OCI-LY7 (cell line): ENCODE measurements at regions not wholly inside any gene's neighbourhood (a gene's known extent, or its start where the extent isn't known, plus 50 kb on each side); places are given as distances from the start of the nearest gene placed in this dataset.

Experiments used
- BruUV-seq: library from RNA; stranded (reverse); fragments of 400-500 nt; replicated peaks from 2 replicates; lab custom pipeline; 2021; lab: Mats Ljungman, UMichigan
- CTCF ChIA-PET: fragments of 300-600 bp; sonication (Branson Sonifier 250); formaldehyde crosslinking; loops from one replicate; lab custom pipeline; 2022; ENCODE audit warnings: antibody characterized with exemption; ENCODE audit not compliant: unreplicated experiment; lab: Charles Lee
- POLR2A ChIA-PET: fragments of 300-600 bp; sonication (Branson Sonifier 250); formaldehyde crosslinking; loops from one replicate; lab custom pipeline; 2022; ENCODE audit warnings: antibody characterized with exemption; lab: Charles Lee
- DNase-seq: peaks from one replicate; pipeline ENCODE4 v3.0.0-alpha.2; 2015; ENCODE audit warnings: low spot score
- H2AFZ ChIP-seq: fragments of 200-600 bp; sonication (generic), shearing (Covaris generic); 2 replicates; pipeline ENCODE4 v1.6.1; 2014; ENCODE audit warnings: mild to moderate bottlenecking, antibody characterized with exemption, low read length, moderate library complexity
- H3K27ac ChIP-seq: fragments of 200-600 bp; sonication (generic); 2 replicates; pipeline ENCODE4 v1.5.1; 2014; ENCODE audit warnings: mixed run types, low read depth, mild to moderate bottlenecking, moderate library complexity, low read length, inconsistent platforms; ENCODE audit not compliant: poor library complexity, severe bottlenecking
- H3K36me3 ChIP-seq: fragments of 200-600 bp; sonication (generic); 2 replicates; pipeline ENCODE4 v1.6.1; 2014; ENCODE audit warnings: mild to moderate bottlenecking, antibody characterized with exemption, low read length, moderate library complexity, mixed read lengths; ENCODE audit not compliant: insufficient read depth
- H3K4me1 ChIP-seq: fragments of 200-600 bp; sonication (generic); 2 replicates; pipeline ENCODE4 v1.5.1; 2014; ENCODE audit warnings: mild to moderate bottlenecking, low read length; ENCODE audit not compliant: insufficient read depth, poor library complexity, severe bottlenecking
- H3K4me2 ChIP-seq: fragments of 200-600 bp; sonication (generic); 2 replicates; pipeline ENCODE4 v1.6.1; 2014; ENCODE audit warnings: mild to moderate bottlenecking, low read length
- H3K4me3 ChIP-seq: fragments of 200-600 bp; sonication (generic); 2 replicates; pipeline ENCODE4 v1.5.1; 2014; ENCODE audit warnings: mild to moderate bottlenecking, low read depth, low read length; ENCODE audit not compliant: poor library complexity, severe bottlenecking
- H3K79me2 ChIP-seq: fragments of 200-600 bp; sonication (generic); 2 replicates; pipeline ENCODE4 v1.6.1; 2016; ENCODE audit warnings: low read depth, mild to moderate bottlenecking, low read length, moderate library complexity, mixed read lengths; ENCODE audit not compliant: insufficient read depth
- H3K9me2 ChIP-seq: fragments of 200-600 bp; sonication (generic); 2 replicates; pipeline ENCODE4 v1.6.1; 2016; ENCODE audit warnings: mild to moderate bottlenecking, low read length, mixed read lengths; ENCODE audit not compliant: insufficient read depth
- H3K9me3 ChIP-seq: fragments of 200-600 bp; sonication (generic); 2 replicates; pipeline ENCODE4 v1.6.1; 2014; ENCODE audit warnings: mild to moderate bottlenecking, mixed run types, low read length, mixed read lengths
- H4K20me1 ChIP-seq: fragments of 200-600 bp; sonication (generic); 2 replicates; pipeline ENCODE4 v1.6.1; 2014; ENCODE audit warnings: mild to moderate bottlenecking, antibody characterized with exemption, low read length, moderate library complexity, mixed read lengths; ENCODE audit not compliant: insufficient read depth
- EZH2phosphoT487 ChIP-seq: fragments of 200-600 bp; sonication (generic); IDR thresholded peaks from 2 replicates; pipeline ENCODE4 v1.6.1; 2018; ENCODE audit warnings: low read depth, borderline replicate concordance, mild to moderate bottlenecking, mixed run types, antibody characterized with exemption, low read length, moderate library complexity, mixed read lengths
- intact Hi-C: fragments of 100-400 bp; cut with micrococcal nuclease; formaldehyde crosslinking; loops from one replicate; pipeline ENCODE4 v1.10.0; 2022; ENCODE audit not compliant: unreplicated experiment
- TF ChIP-seq, protein P1 (sequence below): fragments of 200-600 bp; sonication (generic); conservative IDR thresholded peaks from 2 replicates; pipeline ENCODE4 v1.5.1; 2014; ENCODE audit warnings: mild to moderate bottlenecking, antibody characterized with exemption, low read length, moderate library complexity, mixed read lengths

DNA sequence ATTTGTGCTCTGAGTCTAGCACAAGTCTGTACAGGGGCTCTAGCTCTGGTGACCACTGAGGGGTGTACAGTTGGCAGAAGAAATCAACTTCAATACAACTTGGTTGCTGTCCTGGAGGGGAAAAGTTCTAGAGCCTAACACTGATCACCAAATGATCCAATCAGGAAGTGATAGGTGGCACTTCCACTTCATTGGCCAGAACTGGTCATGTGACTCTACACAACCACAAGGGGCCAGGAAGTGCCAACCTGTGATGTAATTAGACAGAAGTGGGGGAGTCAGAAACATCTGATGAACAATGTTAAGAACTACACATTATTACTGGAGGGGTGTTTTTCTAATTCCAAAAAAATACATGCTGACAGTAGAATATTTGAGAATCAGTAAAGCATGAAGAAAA is 401.6 kb downstream of the VRK1 start:
- Histone ChIP-seq H3K9me2 (no peaks in the 10 kb centered on the region), H3K9me3 (peaks cover 9% of the 10 kb centered on the region; the same call in 1 of the 2 replicates), H3K4me3 (no peak overlapping the region), H3K79me2 (no peaks in the 10 kb centered on the region), H3K36me3 (no peaks in the 10 kb centered on the region), H4K20me1 (no peaks in the 10 kb centered on the region), H3K27ac (no peak overlapping the region), H3K4me1 (no peaks in the 10 kb centered on the region), H3K4me2 (no peak overlapping the region), H2AFZ (peak overlapping the region; percentile 97)
- peak; percentile 27 for DNase-seq
- ChIA-PET POLR2A (no interaction called here), CTCF (no interaction called here)
- intact Hi-C loops: no loop called here
- TF ChIP-seq, protein P1, sequence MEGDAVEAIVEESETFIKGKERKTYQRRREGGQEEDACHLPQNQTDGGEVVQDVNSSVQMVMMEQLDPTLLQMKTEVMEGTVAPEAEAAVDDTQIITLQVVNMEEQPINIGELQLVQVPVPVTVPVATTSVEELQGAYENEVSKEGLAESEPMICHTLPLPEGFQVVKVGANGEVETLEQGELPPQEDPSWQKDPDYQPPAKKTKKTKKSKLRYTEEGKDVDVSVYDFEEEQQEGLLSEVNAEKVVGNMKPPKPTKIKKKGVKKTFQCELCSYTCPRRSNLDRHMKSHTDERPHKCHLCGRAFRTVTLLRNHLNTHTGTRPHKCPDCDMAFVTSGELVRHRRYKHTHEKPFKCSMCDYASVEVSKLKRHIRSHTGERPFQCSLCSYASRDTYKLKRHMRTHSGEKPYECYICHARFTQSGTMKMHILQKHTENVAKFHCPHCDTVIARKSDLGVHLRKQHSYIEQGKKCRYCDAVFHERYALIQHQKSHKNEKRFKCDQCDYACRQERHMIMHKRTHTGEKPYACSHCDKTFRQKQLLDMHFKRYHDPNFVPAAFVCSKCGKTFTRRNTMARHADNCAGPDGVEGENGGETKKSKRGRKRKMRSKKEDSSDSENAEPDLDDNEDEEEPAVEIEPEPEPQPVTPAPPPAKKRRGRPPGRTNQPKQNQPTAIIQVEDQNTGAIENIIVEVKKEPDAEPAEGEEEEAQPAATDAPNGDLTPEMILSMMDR: no peak
- no peak for TF ChIP-seq EZH2phosphoT487
- BruUV-seq: no TSS peak

DNA sequence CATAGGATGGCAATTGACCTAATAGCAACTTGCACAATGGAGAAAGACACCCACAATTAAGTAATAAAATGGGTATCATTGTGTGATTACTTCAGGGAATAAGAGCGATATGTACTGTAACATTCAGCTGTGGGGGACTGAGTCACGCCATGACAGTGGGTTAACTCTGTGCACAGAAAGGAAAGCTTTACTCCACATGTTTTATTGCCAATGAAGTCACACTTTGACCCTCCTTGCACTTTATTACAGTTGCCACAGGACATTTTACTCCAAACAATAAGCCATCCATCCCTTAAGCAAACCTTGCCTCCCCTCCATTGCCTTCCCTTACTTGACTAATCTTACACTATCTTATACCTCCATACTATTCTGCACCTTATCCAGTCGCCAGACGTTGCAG is 403.1 kb downstream of the VRK1 start:
- Histone ChIP-seq H3K27ac (no peak overlapping the region), H3K4me3 (no peak overlapping the region), H4K20me1 (no peaks in the 10 kb centered on the region), H3K9me2 (no peaks in the 10 kb centered on the region), H3K9me3 (peaks cover 9% of the 10 kb centered on the region; the same call in 1 of the 2 replicates), H3K36me3 (no peaks in the 10 kb centered on the region), H3K4me1 (no peaks in the 10 kb centered on the region), H3K79me2 (no peaks in the 10 kb centered on the region), H2AFZ (no peak overlapping the region), H3K4me2 (no peak overlapping the region)
- ChIA-PET CTCF (no interaction called here), POLR2A (no interaction called here)
- BruUV-seq: no TSS peak
- no peak for TF ChIP-seq EZH2phosphoT487
- TF ChIP-seq, protein P1: no peak
- intact Hi-C loops: no loop called here
- no peak for DNase-seq

DNA sequence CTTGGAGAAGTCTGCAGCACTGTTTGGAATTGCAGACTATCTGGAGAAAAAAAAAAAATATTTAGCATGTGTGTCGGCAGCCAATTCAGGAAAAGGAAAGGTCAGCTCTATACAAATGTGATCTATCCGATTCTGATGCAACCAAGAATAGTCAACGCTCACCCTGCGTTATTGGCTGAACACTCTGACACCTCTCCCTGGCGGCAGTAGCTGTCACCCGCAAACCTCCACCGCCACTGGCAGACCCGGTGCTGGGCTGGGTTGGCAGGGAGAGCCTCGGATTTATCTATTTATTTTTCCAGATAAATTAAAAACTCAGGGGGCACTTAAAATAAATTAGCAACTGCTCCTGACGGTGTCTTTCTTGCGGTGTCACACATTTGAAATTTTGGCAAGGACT is 409.7 kb downstream of the VRK1 start:
- ChIA-PET CTCF (no interaction called here), POLR2A (no interaction called here)
- Histone ChIP-seq H3K79me2 (no peaks in the 10 kb centered on the region), H3K36me3 (no peaks in the 10 kb centered on the region), H3K27ac (no peak overlapping the region), H3K9me3 (no peaks in the 10 kb centered on the region), H3K9me2 (no peaks in the 10 kb centered on the region), H3K4me3 (no peak overlapping the region), H2AFZ (no peak overlapping the region), H3K4me2 (no peak overlapping the region), H3K4me1 (no peaks in the 10 kb centered on the region), H4K20me1 (no peaks in the 10 kb centered on the region)
- intact Hi-C loops: no loop called here
- TF ChIP-seq, protein P1: no peak
- no peak for TF ChIP-seq EZH2phosphoT487
- BruUV-seq: no TSS peak
- no peak for DNase-seq
